Activated CD8-positive, alpha-beta memory T cell treated with anti-CD3 and anti-CD28 coated beads, Interleukin-2, amount 50 U/mL, for 48 hours (primary cell): ENCODE measurements at regions not wholly inside any gene's neighbourhood (a gene's known extent, or its start where the extent isn't known, plus 50 kb on each side); places are given as distances from the start of the nearest gene placed in this dataset.
"Not testable (repeated sequence)": the region's sequence is repeated elsewhere in the genome, so short reads cannot be mapped to it uniquely, and the experiment has no call there.

Source experiments
- DNase-seq: peaks from one replicate; pipeline ENCODE4 v3.0.0-alpha.2; 2020

DNA sequence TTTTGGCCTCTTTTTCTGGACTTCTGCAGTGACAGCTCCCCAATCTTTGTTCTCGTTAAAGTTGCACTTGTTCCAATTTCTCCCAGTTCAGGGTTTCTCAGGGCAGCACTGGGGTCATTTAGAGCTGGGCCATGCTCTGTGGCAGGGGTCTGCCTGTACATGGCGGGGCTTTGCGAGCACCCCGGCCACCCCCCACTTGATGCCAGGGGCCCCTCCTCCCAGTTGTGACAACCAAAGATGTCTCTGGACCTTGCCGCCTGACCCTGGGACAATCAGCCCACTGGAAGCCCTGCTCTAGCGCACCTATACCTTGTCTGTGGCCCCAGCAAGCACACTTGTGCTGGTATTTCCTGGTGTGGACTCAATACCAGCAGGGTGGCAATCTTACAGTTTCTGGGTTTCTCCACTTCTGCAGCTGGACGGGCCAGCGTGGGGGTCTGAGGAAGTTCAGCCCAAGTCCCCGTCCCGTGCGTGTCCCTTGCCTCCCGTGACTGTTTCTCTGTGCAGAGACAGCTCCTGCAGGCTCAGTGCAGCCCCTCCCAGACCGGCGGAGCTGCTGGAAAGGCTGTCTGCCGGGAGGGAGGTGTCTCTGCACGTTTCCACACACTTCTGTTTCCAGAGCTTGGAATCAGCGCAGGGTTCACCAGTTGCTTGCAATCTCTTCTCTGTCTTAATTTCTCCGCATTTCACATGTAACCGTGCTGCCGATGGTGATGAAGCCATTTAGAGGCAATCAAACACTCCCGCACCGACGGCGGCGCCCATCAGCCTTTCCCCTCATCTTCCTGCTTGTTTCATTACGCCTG, 1328.9 kb downstream of the BRD1 start:
- no peak for DNase-seq

DNA sequence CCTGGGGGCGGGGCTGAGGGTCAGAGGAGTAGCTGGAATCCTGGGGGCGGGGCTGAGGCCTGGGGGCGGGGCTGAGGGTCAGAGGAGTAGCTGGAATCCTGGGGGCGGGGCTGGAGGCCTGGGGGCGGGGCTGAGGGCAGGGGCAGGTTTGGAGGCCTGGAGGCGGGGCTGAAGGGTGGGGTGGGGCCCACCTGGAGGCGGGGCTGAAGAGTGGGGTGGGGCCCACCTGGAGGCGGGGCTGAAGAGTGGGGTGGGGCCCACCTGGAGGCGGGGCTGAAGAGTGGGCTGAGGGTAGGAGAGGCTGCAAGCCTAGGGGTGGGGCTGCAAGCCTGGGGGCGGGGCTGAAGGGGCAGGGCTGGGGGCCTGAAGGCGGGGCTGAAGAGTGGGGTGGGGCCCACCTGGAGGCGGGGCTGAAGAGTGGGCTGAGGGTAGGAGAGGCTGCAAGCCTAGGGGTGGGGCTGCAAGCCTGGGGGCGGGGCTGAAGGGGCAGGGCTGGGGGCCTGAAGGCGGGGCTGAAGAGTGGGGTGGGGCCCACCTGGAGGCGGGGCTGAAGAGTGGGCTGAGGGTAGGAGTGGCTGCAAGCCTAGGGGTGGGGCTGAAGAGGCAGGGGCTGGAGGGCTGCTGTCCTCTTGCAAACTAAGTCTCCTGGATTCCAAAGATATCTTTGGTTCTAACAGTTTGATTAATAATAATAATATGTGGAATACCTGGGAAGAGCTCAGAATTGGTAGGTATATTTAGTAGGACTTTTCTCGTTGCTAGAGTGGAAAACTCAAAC, 1329.7 kb downstream of the BRD1 start:
- not testable (repeated sequence) for DNase-seq

DNA sequence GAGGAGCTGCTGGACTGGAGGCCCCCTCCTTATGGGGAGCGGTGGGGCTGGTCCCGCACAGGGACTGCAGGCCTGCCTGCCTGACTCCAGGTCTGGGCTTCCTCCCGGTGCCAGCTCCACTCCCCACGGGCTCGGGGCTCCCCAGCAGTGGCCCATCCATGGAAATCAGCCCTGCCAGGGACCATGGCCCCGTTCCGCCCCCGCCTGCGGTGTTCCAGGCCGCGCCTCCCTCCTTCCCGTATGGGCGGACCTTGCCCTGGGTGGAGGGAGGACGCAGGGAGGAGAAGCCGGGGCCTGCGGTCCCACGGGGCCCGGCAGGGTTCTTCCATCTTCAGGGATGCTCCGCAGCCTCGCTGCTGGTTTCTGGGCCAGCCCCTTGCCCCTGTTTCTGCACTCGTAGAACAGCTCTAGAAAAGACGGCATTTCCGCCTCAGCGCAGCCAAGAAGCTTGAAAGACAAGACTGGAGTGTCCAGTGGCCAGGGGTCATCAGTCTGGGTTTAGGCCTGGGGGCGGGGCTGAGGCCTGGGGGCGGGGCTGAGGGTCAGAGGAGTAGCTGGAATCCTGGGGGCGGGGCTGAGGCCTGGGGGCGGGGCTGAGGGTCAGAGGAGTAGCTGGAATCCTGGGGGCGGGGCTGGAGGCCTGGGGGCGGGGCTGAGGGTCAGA, 1330.6 kb downstream of the BRD1 start:
- DNase-seq: no peak

DNA sequence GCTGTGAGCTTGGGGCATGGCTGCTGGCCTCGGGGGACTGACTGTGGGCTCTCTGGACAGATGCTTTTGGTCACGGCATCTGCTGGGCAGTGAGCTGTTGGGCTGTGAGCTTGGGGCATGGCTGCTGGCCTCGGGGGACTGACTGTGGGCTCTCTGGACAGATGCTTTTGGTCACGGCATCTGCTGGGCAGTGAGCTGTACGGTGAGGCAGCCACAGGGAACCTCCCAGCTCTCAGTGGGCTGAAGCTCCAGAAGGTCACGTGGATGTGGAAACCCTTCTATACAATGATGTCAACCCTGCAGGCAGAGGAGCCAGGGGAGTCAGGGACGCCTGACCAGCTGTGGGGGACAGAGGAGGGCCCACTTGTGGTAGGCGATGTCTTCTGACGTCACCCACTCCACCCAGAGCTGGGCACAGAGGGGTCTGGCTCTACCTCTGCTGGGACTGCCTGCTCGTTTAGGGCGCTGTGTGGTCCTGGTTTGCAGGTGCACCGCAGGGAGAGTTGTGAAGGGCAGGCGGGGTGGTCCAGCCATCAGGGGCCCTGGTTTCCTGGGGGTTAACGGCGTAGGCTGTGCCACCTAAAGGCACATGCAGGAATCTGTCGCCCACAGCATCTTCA, 1331.3 kb downstream of the BRD1 start:
- no peak for DNase-seq

GRCh38 chr22:48495751-48496080, 1332.0 kb downstream of the BRD1 start:
- no peak for DNase-seq

DNA sequence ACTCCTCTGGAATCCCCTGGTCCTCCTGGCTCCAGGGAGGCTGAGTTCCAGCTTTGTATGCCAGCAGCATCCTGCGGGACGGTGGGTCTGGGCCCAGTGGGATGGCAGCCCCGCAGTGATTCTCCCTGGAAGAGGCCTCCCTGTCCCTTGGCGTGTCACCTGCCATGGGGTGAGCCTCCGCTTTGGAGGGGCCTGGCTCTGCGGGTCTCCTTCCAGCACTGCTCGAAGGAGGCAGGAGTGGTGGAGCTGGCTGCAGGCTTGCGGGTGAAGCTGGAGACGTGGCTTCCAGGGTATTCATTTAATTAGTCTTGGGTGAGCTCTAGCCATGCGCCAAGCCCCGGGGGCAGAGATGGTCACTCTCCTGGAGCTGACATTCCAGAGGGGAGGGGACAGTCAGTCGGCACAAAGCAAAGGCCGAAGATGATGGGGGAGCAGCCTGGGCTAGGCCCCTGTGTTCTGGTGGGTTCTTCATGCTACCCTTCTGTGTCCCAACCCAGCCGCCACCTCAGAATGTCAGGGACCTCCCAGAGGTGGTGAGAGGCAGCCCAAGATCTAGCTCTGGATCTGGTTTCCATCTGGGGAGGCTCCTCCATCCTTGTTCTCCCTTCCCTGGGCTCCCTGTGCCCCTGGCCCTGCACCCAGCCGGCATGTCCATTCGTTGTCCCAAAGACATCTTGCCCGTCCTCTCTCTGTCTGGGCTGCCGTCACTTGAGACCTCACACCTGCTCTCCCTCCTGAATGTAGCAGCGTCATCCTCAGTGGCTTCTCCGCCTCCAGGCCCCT, 1332.5 kb downstream of the BRD1 start:
- no peak for DNase-seq

DNA sequence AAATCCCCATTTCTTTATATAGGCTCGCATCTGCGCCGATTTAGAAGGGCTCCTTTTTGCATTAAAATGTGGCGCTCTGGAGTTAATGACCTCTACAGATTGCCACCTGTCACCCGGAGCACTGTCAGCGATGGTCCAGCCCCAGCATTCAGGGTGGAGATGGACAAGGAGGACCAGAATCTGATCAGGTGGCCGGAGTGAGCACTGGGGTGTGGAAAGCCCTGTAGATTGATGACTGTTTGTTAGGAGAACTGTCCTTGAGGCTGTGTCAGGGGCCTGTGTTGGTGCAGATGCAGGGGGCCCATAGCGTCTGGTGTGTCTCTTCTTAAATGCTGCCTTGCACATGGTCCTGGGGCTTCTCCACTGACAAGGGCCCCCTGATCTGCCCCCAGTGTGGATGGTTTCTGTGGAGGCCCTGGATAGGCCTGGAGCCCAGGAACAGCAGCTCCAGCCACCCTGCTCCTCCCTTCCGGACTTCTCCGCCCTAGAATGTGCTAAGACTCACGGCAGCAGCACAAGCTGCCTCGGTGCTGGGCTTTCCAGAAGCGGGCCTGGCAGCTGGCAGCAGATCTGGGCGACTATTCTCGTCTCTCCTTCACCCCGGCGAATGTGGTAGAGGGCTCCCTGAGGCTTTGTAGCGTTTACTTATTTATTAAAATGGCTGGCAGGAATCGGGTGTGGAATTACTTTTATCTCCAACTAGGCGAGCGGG, 1333.3 kb downstream of the BRD1 start:
- DNase-seq: no peak

DNA sequence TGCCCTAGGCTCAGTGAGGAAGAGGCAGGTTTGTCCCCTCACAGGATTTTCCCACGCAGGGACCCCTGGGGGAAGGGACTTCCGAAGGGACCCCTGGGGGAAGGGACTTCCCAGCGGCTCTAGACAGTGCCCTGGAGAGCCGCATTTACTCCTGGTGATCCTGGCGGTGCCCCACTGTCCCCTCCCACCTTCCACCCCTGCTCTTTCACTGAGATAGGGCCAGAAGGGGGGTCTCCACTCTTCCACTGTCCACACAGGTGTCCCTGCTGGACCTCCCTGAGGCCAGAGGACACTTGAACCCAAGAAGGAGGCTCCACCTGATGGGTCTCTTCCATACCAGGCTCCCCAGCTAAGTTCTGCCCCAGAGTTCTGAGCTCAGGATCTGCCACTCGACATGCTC, 1333.9 kb downstream of the BRD1 start:
- no peak for DNase-seq

- peak; percentile 56 for DNase-seq
These were observed 1335.0 kb downstream of the BRD1 start for GRCh38 chr22:48492366-48493320.

DNA sequence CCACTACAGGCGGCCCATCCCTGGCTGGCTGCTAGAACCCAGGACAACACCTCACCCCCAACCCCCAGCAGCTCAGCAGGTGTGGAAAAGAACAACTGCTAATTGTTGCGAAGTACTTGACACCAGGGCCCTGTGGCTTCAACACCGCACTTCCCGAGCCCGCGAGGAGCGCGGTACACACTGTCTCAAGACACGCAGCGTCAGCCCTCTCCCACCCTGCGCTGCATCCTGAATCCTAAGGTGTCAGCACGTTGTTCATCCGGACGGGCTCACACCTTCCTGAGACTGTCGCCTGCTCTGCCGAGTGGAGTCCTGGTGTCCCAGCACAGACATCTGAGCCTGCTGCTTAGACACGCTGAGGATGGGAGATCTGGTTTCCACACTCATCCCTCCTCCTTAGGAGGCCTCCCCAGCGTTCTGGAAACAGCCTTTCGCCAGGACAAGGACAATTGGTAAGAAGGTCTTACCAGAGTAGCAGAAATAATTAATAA, 1336.2 kb downstream of the BRD1 start:
- no peak for DNase-seq

DNA sequence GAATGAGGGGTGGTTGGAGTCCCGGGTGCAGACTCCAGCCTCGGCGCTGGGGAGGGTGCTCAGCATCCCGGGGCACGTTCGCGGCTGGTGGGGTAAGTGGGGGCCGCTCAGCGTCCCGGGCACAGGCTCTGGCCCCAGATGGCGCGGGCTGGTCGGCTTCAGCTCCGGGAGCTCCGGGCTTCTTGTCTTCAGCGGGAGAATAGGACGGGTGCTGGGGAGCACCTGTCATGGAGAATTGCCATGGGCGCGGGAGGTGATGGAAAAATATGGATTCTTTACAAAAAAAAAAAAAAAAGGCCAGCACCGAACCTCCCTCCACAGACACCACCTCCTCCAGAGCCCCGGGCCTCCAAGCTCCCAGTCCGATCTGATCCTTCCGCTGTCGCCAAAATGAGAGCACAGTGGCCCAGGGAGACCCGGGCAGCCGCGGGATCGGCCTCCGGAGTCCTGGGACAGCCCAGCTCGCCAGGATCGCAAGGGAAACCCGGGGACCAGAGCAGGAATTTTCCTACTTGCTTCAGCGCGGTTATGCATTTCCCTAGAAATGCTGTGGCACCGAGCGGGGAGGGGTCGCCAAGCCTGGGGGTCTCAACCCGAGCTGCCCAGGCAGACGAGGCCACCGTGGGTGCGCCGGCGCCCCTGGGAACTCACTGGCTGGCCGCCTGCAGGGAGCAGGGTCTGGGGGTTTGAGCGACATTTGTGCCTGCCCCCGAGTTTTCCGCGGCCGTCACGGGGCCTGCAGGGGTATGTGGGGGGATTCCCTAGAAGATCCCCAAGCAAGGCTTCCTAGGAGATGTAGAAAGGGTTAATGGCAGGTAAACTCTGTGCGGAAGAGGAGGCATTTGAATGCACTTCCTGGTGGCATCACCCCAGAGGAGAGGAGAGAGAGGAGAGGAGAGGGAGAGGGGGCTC, 1336.9 kb downstream of the BRD1 start:
- no peak for DNase-seq

DNA sequence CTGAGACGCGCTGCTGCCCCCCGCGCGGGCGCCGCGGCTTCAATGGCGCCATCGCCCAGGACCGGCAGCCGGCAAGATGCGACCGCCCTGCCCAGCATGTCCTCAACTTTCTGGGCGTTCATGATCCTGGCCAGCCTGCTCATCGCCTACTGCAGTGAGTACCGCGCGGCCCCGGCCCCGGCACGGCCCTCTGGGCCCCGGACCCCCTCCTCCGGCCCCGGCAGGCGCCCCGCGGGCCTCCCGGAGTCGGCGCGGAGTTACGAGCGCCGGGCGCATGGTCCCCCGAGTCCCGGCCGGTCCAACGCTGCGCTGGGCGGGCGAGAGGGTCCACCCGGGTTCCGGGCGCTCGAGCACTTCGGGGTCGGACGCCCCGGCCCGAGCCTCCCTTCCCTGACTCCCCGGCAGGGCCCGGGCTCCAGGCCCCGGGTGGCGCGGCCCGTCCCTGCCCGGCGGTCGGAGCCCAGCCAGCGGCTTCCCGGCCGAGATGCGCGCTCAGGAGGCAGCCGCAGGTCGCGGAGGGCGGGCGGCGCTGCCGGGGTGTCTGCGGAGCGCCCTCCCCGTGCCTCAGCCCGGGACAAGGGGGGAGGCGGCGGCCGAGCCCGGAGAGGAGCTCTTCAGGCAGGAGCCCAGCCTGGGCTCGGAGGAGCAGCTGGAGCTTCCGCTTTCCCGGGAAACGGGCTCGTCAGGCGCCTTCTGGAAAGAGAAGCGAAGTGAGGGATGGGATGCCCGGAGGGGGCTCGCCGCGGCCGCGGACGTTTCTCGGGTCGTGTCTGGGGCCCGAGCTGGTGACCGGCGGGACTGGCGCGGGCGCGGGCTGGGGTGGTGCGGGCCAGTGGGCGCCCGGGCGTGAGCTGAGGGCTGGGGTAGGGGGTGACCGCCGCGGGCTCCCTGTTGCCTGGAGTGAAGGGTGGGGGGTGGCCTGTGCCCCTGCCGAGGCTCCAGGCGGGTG, 1337.8 kb downstream of the BRD1 start:
- DNase-seq: peak; percentile 39

DNA sequence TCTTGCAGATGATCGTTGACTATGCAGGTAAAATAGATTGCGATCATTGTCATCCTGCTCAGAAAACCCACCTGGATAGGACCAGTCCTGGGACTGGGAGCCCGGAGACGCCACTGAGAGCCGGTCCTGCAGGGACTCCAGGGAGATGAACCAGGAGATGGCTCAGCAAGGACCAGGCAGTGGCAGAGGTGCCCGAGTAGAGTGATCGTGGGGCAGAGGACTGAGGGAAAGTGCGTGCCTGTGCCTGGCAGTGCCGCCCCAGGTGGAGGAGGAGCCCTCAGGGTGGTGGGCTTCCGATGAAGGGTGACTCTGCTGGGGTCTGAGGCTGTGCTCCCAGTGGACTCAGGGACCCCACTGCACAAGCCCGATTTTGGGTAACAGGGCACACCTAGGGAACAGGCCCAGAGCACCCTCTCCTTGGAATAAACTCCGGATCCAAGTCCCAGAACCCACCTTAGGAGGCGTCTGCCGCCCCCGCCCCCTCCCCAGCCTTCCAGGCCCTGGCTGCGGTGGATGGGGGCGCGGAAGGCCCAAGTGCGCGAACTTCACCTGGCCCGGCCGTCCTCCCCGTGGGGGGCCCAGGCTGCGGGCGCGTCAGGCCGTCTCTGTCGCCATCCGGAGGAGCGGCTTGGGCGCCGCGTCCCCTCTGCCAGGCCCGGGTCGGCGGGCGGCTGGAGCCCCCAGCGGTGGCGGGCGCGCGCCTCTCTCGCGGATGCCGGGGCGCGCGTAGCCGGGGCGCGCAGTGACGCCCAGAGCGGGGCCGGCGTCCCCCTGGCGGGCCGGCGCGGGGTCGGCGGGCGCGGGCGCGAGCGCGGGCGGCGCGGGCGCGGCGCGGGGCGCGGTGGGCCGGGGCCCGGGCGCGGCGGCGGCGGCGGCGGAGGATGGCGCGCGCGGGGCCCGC, 1338.8 kb downstream of the BRD1 start:
- peak; percentile 17 for DNase-seq

- no peak for DNase-seq
These were observed 1339.5 kb downstream of the BRD1 start for GRCh38 chr22:48488149-48488551.

GRCh38 chr22:48486558-48486957, 1341.1 kb downstream of the BRD1 start:
- DNase-seq: no peak

GRCh38 chr22:48486134-48486532, 1341.5 kb downstream of the BRD1 start:
- no peak for DNase-seq
